ENCODE measurements at regions not wholly inside any gene's neighbourhood (a gene's known extent, or its start where the extent isn't known, plus 50 kb on each side); places are given as distances from the start of the nearest gene placed in this dataset.

GRCh38 chr16:54657709-54658102 lies 273.0 kb upstream of the IRX5 start:
- DNase-seq (ENCODE audit: low read depth), result peak; percentile 36
- TF ChIP-seq CTCF (conservative IDR thresholded peaks at IDR 0.05; ENCODE audit: control insufficient read depth, insufficient read depth, low read depth, low read length), result no peak
- H3K4me3 ChIP-seq (ENCODE audit: control insufficient read depth, low read depth, low read length), result no peak overlapping the region

GRCh38 chr16:54657058-54657708 lies 273.5 kb upstream of the IRX5 start:
- DNase-seq (ENCODE audit: low read depth), result peak; percentile 78
- no peak for TF ChIP-seq CTCF (conservative IDR thresholded peaks at IDR 0.05; ENCODE audit: control insufficient read depth, insufficient read depth, low read depth, low read length)
- no peak overlapping the region for H3K4me3 ChIP-seq (ENCODE audit: control insufficient read depth, low read depth, low read length)

- no peak for TF ChIP-seq CTCF (conservative IDR thresholded peaks at IDR 0.05; ENCODE audit: control insufficient read depth, insufficient read depth, low read depth, low read length)
- peak; percentile 10 for DNase-seq (ENCODE audit: low read depth)
- no peak overlapping the region for H3K4me3 ChIP-seq (ENCODE audit: control insufficient read depth, low read depth, low read length)
These were observed 275.5 kb upstream of the IRX5 start for GRCh38 chr16:54655121-54655590.

- H3K4me3 ChIP-seq (ENCODE audit: control insufficient read depth, low read depth, low read length), result no peak overlapping the region
- no peak for DNase-seq (ENCODE audit: low read depth)
- no peak for TF ChIP-seq CTCF (conservative IDR thresholded peaks at IDR 0.05; ENCODE audit: control insufficient read depth, insufficient read depth, low read depth, low read length)
These were observed 276.2 kb upstream of the IRX5 start for GRCh38 chr16:54654429-54654828.

- no peak for TF ChIP-seq CTCF (conservative IDR thresholded peaks at IDR 0.05; ENCODE audit: control insufficient read depth, insufficient read depth, low read depth, low read length)
- no peak overlapping the region for H3K4me3 ChIP-seq (ENCODE audit: control insufficient read depth, low read depth, low read length)
These were observed 278.4 kb upstream of the IRX5 start for GRCh38 chr16:54652201-54652770.

GRCh38 chr16:54651440-54652195 lies 279.0 kb upstream of the IRX5 start:
- H3K4me3 ChIP-seq (ENCODE audit: control insufficient read depth, low read depth, low read length), result no peak overlapping the region
- TF ChIP-seq CTCF (conservative IDR thresholded peaks at IDR 0.05; ENCODE audit: control insufficient read depth, insufficient read depth, low read depth, low read length), result no peak
- DNase-seq (ENCODE audit: low read depth), result no peak

More at GRCh38 chr16:54652201-54652770, 278.4 kb upstream of the IRX5 start:
- peak; percentile 10 for DNase-seq (ENCODE audit: low read depth)
